Lower leg skin (tissue), 3 donors: ENCODE measurements at regions not wholly inside any gene's neighbourhood (a gene's known extent, or its start where the extent isn't known, plus 50 kb on each side); places are given as distances from the start of the nearest gene placed in this dataset.

Experiments used
- CTCF ChIP-seq, 3 donors: fragments of 450-650 bp; IDR thresholded peaks; one replicate each; pipeline ENCODE4 v1.5.1; 2016; ENCODE audit warnings: antibody characterized with exemption in 3 of 3, mild to moderate bottlenecking in 3 of 3, moderate library complexity in 2 of 3
- POLR2A ChIP-seq, 2 donors: fragments of 450-650 bp; IDR thresholded peaks; one replicate each; pipeline ENCODE4 v1.6.1; 2016 to 2017; ENCODE audit warnings: antibody characterized with exemption in 2 of 2, mild to moderate bottlenecking in 1 of 2, moderate library complexity in 1 of 2

DNA sequence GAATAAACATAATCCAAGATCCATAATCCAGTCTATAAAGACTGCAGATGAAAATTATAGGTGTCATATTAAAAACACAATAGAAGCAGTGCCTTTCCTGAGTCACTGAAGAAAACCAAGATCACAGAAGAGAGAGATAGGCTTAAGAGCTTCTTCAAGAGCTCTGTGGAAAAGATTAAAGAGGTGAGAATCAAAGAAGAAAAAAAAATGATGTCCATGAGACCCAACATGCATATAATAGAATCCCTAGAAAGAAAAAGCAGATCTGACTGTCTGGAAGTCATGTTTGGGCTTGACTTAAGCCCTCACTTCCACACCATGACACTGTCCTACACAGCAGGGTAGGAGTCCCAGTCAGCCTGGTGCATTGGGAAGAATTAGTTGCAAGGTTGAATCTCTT, 205.6 kb upstream of the PROK2 start:
- no peak for TF ChIP-seq CTCF (IDR thresholded peaks at IDR 0.05)
- no peak for TF ChIP-seq POLR2A (IDR thresholded peaks at IDR 0.05)
